Iris pigment epithelial cell (primary cell): ENCODE measurements at regions not wholly inside any gene's neighbourhood (a gene's known extent, or its start where the extent isn't known, plus 50 kb on each side); places are given as distances from the start of the nearest gene placed in this dataset.
"Not testable (repeated sequence)": the region's sequence is repeated elsewhere in the genome, so short reads cannot be mapped to it uniquely, and the experiment has no call there.

Experiments
- DNase-seq: peaks from one replicate; pipeline ENCODE4 v3.0.0-alpha.2; 2011; ENCODE audit warnings: low read depth

DNA sequence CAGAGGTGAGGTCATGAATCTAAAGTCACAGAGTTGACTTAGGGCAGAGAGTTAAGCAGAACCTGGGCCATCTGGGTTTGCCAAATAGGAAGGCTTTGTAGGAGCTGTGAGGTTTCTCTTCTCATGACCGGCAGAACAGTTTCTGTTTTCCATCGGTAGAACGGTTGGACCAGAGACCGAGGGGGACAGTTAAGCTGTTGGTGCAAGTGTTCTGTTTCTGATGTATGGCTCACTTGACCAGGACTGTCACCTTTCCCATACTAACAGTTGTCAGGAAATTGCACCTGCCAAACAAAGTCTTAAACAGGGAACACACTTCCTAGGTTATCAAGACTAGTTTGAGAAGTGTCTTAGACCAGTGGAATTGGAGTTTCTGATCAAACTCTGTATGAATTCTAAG lies 158.3 kb downstream of the PDCD6IP start:
- no peak for DNase-seq

DNA sequence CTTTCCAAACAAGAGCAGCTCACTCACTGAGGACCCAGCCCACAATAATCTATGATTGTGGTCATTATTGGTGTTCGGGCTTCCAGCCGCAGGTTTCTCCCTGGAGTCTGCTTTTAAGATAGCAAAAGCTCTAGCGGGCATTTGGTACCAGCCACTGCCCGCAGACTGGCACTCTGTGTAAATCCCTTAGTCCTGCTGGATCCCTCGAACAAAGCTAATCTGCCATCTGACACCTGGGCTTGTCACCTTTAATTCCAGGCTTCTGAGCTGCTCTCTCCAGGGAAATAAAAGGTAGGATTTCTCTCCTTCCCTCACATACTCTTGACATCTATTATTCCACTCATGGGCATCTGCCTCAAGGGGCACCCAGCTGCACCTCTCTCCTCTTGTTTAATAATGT lies 158.7 kb downstream of the PDCD6IP start:
- no peak for DNase-seq

DNA sequence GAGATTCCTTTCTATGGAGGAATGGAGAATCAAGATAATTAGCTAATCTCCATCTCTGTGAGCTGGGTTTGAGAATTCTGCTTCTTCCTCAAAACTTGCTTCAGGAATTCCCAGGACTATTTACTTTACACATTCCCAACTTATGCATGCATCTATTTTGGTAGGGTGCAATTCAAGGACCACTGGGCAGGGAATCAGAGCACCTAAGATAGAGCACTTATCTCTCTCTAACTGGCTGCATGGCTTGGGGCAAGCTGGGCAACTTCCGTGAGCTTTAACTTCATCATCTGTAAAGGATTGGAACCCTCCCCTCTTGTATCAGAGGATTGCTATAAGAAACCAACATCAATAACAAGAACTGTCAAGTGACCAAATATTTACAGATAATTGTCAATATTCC lies 160.2 kb downstream of the PDCD6IP start:
- DNase-seq, result no peak

DNA sequence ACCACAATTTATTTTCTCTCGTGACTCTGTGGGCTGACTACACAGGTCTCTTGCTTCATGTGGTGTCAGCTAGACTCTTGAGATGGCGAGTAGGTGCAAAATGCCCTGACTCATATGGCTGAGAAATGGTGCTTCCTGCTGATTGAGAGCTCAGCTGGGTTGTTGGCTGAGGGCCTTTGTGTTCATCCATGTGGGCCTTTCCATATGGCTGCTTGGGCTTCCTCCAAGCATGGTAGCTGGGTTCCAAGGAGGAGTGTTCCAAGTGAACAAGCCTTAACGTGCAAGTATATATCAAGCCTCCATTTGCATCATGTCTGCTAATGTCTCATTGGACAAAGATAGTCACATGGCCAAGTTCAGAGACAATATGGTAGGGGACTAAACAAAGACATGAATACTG lies 164.0 kb downstream of the PDCD6IP start:
- no peak for DNase-seq

DNA sequence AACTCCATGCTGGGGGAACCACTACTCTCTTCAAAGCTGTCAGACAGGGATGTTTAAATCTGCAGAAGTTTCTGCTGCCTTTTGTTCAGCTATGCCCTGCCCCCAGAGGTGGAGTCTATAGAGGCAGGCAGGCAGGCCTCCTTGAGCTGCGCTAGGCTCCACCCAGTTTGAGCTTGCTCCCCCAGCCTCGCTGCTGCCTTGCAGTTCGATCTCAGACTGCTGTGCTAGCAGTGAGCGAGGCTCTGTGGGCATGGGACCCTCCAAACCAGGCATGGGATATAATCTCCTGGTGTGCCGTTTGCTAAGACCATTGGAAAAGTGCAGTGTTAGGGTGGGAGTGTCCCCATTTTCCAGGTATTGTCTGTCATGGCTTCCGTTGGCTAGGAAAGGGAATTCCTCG lies 171.8 kb downstream of the PDCD6IP start:
- DNase-seq, result not testable (repeated sequence)

DNA sequence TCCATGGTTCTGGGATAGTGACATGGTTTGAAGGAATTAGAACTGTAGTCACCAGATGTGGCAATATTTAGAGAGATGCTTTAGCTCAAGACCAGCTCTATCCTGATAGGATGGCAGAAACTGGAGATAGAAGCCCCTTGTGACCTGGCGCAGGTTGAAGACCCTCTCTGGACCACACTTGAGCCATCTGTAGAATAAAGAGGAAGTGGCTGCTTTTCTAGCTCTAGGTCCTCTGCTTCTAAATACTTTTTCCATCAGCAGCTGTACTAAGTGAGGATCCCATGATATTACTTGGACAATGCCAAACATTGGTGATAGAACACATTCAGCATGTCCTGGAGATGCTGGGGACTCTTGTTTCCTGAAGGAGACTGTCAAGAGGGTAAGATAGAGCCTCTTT lies 172.6 kb downstream of the PDCD6IP start:
- no peak for DNase-seq

DNA sequence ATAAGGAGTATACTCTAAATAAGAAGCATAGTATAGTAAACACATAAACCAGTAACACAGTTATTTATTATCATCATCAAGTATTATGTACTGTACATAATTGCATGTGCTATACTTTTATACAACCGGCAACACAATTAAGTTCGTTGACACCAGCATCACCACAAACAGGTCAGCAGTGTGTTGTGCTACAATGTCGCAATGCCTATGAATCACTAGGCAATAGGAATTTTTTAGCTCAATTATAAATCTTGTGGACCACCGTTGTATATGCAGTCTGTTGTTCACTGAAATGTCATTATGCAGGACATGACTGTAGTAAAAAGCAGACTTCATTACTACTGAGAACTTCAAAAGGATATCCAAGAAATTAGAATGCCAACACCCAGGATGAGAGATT lies 177.0 kb downstream of the PDCD6IP start:
- DNase-seq, result peak; percentile 31

DNA sequence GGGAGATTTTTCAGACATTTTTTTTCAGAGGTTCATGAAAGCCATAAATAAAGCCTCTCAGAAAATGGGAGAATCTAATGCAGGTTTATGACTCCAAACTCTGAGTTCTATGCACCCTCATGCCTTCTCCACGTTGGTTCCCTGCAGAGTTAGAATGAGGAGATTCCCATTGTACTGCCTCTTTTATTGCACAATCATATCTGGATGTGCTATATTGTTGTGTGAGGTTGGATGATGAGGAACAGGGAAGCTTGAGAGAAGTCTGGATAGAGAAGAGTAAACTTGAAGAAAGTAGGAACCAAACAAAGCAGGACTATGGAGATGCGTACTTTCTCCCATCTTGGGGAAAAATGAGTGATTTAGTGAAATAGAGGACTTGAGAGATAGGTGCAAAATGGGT lies 178.8 kb downstream of the PDCD6IP start:
- no peak for DNase-seq

DNA sequence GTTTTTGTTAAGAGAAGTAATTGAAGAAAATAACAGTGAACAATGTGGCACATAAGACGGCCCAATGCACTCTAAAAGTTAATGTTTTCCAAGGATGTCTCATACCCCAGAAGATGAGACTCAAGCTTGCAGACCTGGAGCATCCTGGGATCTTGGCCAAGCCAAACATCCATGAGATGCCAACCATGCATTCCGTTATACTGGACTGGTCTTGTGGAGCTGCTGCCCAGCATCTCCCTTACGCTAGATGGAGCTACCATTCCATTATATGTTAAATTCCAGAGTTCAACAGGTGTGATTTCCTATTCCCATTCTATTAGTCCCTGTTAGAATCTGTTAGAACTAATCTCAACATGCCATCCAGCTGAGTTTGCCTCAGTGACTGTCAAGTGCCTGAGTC lies 181.8 kb downstream of the PDCD6IP start:
- peak; percentile 74 for DNase-seq

DNA sequence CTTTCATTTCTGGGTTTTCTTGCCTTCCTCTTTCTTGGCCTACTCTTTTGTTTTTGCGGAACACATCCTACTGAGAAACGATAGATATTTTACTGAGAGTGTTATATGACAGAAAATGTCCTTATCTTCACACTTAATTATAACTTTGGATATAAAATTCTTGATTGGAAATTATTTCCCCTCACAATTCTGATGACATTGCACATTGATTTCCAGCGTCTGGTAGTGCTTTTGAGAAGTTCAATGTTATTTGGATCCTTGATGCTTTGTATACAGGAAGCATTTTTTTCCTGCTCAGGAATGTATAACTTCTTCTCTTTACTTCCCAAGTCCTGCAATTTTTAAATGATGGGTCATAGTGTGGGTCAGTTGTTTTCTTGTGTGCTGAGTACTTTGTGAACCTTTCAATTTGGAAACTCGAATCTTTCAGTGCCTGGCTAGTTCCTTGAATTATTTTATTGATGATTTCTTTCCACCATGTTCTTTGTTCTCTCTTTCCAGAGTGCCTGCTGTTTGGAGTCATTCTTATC lies 183.9 kb downstream of the PDCD6IP start:
- DNase-seq, result peak; percentile 42

DNA sequence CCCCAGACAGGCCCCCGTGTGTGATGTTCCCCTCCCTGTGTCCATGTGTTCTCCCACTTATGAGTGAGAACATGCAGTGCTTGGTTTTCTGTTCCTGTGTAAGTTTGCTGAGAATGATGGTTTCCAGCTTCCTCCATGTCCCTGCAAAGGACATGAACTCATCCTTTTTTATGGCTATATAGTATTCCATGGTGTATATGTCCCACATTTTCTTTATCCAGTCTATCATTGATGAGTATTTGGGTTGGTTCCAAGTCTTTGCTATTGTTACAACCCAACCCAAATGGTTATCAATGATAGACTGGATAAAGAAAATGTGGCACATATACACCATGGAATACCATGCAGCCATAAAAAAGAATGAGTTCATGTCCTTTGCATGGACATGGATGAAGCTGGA lies 184.5 kb downstream of the PDCD6IP start:
- DNase-seq, result not testable (repeated sequence)

DNA sequence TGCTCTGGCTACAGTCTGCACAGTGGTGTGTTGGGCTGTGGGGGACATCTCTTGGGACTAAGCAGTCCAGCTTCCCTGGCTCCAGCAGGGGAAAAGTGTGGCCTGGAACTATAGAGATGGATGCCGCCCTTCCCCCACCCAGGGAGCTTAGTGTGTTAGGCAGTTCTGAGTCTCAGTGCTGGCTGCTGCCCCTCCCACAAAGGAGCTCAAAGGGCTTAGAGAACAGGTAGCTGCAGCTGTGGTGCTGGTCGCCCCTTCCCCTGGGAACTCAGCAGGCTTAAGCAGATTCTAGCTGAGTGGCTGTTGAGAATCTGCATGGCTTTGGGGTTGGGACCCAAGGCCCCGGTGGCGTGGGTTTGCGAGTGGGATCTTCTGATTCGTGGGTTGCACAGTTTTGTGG lies 190.8 kb downstream of the PDCD6IP start:
- DNase-seq, result no peak

DNA sequence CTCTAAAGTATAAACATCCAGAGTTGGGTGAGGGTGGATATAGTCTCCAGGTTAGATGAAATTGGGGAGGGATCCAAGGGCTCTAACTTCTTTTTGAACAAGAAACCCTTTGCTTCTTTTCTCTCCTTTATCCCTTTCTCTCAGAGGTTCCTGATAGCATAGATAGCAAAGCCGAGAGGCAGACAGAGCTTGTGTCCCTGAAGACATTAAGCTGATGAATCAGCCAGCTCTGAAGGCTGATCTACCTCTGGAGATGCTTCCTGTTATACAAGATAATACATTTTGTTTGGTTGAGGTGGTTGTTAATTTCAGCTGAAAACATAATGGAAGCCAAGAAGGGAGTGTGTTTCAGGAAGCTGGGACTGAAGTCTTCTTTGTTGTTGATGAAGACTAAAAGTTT lies 193.2 kb downstream of the PDCD6IP start:
- peak; percentile 31 for DNase-seq

DNA sequence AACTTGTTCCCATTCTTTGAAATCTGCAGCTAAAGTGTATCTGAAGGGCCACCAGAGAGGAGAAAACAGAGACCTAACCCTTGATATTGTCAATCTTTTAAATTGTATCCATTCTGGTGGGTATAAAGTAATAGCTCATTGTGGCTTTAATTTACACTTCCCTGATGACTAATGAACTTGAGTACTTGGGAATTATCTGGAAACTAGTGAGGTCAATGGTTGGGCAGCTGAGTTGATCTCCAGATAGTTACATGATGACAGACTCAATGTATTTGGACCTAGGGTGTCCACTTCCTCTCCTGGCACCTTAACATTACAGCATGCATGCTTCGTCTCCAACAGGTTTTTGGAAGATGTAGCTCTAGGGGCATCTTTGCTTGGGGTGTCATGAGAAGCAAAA lies 195.2 kb downstream of the PDCD6IP start:
- peak; percentile 40 for DNase-seq

DNA sequence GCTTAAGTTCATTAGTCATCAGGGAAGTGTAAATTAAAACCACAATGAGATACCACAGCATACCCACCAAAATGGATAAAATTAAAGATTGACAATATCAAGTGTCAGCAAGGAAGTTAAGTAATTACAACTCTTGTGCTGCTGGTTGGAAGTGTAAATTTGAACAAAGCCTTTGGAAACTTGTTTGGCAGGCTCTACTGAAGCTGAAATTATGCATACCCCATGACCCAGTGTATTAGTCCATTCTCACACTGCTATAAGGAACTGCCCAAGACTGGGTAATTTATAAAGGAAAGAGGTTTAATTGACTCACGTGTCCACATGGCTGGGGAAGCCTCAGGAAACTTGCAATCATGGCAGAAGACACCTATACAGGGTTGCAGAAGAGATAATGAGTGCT lies 196.1 kb downstream of the PDCD6IP start:
- no peak for DNase-seq

DNA sequence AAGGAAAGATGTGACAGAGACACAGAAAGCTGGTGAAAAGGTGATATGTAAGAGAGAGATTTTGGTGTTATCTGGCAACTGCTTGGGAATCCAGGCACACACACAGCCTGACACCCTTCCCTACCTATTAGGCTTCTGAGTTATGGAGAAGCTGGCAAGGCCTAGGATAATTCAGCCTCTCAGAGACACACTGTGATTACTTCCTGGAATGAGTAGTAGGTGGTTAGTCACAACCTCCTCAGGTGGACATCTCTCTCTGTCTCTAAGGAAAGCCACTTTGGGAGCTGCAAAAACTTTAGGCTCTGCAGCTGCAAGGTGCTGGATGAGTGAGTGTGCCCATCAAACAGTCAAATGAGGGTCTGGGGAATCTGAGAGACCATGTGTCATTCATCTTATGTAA lies 201.9 kb downstream of the PDCD6IP start:
- no peak for DNase-seq

DNA sequence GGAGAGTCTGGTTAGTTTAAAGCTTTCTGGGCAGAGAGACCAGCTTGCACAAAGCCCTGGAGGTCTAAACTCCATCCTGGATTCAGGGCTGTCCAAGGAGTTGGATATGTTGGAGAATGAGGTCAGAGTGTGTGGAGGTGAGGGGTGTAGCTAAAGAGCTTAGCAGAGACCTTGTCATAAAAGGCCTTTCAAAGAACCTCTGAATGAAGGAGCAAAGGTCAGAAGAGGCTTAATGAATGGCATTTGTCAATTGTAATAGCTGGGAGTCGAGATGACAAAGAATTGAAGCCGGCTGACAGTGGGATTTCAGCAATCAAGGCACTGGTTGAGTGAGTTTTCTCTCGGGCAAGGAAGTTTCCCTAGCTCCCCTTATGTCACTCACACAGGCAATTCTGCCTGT lies 202.6 kb downstream of the PDCD6IP start:
- DNase-seq, result no peak

DNA sequence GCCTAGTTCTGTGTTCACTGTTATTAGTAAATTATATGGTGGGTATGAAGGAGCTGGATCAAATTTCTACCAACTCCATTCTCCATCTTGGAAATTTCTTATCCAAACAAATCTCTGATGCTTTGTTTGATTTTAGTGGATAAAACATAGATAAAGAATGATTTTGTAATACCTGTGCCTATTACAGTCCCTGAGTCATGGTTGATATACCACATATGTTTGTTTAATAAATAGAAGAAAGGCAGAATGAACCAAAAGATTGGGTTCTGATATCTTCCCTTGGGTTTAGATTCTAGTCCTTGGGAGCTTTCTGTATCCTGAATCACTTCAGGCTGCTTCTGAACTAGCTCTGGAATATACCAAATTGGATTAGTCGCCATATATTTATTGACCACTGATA lies 203.6 kb downstream of the PDCD6IP start:
- no peak for DNase-seq

DNA sequence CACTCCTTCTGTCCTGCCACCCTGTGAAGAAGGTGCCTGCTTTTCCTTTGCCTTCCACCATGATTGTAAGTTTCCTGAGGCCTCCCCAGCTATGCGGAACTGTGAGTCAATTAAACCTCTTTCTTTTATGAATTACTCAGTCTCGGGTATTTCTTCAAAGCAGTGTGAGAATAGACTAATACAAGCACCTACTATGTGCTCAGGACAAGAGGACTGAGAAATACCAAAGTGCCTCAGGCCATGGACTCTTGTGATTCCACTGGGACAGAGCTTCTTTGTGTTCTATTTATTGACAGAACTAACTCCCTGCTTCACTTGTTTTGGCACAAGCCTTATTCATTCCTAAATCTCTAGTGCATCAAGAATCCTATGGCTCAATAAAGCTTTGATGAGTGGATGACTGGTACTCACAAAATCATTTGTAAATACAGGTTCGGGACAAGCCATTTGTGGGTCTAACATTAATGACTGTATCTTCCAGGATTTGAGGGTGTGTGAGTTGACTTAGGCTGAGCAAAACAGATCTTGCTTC lies 204.2 kb downstream of the PDCD6IP start:
- no peak for DNase-seq

DNA sequence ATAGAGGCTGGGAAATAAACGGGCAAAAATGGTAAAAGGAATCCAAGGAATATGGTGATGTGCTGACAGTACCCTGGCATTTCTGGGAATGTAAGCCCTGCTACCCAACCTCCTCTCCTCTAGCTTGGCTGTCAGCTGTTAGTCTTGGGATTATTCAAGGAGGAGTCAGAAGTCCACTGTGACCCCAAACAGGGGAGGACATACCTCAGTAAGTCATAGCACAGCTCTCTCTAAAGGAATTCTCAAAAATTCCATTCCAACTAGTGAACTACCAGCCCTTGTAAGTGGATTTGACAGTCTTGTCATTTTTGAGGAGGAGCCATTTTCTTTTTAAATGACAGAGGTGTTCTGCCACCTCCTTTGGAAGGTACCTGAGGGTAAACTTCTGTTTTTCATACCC lies 207.5 kb downstream of the PDCD6IP start:
- DNase-seq, result peak; percentile 71

DNA sequence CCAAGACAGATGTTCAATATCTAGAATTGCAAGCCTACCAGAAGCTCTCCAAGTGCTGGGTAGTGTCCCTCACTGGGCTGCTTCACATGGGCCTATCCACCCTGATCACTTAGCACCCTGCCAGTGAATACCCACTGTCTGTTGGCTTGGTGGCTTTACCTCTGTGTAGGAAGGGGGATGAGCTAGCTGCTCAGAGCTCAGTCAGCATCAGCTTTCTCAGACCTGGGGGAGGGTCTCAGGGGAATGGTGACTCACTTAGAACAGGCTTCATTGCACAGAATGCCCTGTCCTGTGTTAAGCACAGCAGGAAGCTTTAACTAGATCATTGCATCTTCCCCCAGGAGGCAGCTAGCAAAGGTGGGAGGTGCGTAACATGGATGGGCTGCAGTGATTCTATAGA lies 209.8 kb downstream of the PDCD6IP start:
- DNase-seq, result peak; percentile 18

DNA sequence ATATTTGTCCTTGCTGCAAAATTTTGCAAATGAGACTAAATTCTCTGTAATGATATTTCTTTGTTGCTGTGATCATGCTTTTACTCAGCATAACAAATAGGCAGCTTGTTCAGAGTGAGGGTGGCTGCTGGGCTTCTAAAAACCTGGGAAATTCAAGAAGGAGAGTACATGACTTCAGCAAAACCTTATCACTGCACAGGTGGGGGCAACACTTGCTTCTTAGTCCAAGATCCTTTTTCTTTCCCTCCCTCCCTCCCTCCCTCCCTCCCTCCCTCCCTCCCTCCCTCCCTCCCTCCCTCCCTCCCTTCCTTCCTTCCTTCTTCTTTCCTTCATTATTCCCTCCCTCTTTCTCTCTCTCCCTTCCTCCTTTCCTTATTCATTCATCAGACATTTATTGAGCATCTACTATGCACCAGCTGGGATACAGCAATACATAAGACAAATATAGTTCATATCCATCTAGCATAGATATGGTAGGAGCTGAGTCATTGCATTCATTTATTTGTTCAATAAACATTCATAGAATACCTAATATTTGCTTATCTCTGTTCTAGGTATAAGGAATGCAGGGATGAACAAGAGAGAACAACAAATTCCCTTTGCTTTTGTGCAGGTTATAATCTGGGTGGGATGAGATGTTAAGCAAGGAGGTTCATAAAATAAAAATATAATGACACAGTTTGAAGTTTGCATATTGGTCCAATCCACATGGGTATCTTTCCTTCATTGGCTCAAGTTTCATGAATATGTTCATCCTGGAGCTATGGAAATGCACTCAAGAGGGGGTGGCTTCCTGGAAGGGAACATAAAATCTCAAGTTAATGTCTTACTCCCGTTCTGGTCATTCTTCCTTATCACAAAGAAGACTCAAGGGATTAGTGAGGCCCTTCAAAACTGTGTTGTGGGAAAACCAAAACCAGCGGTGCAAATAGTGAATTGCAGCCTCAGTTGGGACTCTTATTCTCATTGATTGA lies 210.7 kb downstream of the PDCD6IP start:
- DNase-seq, result peak; percentile 47
